ENCODE measurements at regions not wholly inside any gene's neighbourhood (a gene's known extent, or its start where the extent isn't known, plus 50 kb on each side); places are given as distances from the start of the nearest gene placed in this dataset.

- DNase-seq: no peak
Observed at GRCh38 chr19:30775956-30776355, 403.8 kb downstream of the ZNF536 start.

- DNase-seq: no peak
Observed at GRCh38 chr19:30774252-30774766, 402.1 kb downstream of the ZNF536 start.

- DNase-seq: no peak
Observed at GRCh38 chr19:30762651-30763050, 390.5 kb downstream of the ZNF536 start.

- DNase-seq: no peak
Observed at GRCh38 chr19:30760014-30760413, 387.8 kb downstream of the ZNF536 start.

GRCh38 chr19:30757837-30758617 is 385.8 kb downstream of the ZNF536 start:
- DNase-seq: no peak

GRCh38 chr19:30757104-30757836 is 385.1 kb downstream of the ZNF536 start:
- no peak for DNase-seq

- DNase-seq: no peak
Observed at GRCh38 chr19:30755581-30755980, 383.4 kb downstream of the ZNF536 start.

GRCh38 chr19:30754162-30754561 is 382.0 kb downstream of the ZNF536 start:
- DNase-seq: no peak

GRCh38 chr19:30752876-30753275 is 380.7 kb downstream of the ZNF536 start:
- DNase-seq: no peak

- DNase-seq: no peak
Observed at GRCh38 chr19:30752201-30752600, 380.0 kb downstream of the ZNF536 start.

GRCh38 chr19:30745476-30745985 is 373.3 kb downstream of the ZNF536 start:
- no peak for DNase-seq

DNA sequence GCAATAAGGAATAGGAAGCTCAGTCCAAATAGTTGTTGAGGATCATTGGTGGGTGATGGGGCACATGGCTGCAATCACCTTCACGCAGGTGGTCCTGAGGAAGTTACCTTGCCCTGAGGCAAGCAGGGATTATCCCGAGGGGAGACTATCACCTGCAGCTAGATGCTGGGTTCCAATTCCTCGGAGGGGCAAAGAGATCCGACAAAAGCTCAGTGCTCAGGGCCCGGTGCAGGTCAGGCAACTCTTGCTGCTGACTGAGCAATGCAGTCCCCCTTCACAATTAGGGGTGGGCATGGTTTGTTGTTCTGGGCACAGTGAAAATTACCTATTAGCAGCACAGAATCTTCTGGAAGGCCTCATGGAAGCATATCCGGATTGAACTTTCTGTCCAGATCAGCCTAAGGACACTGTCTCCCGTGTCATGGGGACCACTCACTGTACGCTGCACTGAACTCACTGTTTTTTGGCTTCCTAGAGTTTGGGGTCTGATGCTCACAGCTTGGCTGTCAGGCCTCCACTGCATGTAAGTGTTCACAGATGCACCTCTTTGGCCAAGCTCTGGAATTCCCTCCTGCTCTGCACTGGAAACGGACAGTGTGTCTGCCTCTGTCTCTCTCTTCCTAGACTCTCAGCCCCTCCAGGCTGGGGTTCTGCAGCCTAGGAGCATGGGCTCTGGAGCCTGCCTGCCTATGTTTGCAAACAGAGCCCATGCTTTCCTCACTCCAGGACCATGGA is 372.7 kb downstream of the ZNF536 start:
- no peak for DNase-seq

- no peak for DNase-seq
Observed at GRCh38 chr19:30743702-30744101, 371.5 kb downstream of the ZNF536 start.

DNA sequence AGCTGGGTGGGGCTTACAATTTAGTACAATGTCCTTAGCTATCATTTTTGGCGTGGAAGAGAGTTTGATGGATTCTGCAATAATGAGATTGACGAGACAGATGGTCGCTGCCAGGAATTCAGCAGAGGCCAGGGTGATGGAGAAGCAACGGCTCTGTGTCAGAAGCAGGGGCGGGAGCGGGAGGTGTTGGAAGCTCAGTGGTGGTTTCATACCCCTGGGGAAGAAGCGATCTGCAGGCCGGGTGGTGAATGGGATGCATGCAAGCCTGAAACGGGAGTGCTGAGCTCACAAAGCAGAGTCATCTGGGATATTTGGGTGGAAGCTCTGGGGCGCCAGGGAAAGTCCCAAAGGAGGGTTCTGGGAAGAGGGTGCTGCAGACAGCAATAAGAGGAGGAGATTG is 370.8 kb downstream of the ZNF536 start:
- no peak for DNase-seq

- no peak for DNase-seq
Observed at GRCh38 chr19:30742406-30742938, 370.3 kb downstream of the ZNF536 start.

GRCh38 chr19:30741566-30741965 is 369.4 kb downstream of the ZNF536 start:
- DNase-seq: no peak

DNA sequence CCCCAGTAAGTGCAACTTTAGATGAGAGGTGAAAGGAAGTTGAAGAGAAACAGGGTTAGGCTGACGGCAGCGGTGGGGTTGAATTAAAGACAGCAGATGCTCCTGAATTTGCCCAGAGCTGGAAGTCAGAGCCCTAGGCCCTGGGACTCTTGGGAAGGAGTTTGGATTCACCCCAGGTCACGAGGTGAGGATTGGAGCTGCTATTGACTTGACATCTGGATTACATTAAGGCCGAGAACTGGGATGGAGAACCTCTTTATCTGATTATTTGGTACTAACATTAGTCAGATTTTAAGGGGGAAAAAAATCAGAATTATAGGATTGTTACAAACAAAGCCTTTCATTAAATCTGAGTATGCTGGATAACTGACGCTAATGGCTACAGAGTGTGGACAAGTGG is 367.2 kb downstream of the ZNF536 start:
- no peak for DNase-seq

GRCh38 chr19:30738047-30738446 is 365.9 kb downstream of the ZNF536 start:
- DNase-seq: no peak

GRCh38 chr19:30734669-30735068 is 362.5 kb downstream of the ZNF536 start:
- DNase-seq: no peak

- DNase-seq: no peak
Observed at GRCh38 chr19:30733826-30734550, 361.8 kb downstream of the ZNF536 start.

GRCh38 chr19:30731591-30731990 is 359.4 kb downstream of the ZNF536 start:
- DNase-seq: no peak

DNA sequence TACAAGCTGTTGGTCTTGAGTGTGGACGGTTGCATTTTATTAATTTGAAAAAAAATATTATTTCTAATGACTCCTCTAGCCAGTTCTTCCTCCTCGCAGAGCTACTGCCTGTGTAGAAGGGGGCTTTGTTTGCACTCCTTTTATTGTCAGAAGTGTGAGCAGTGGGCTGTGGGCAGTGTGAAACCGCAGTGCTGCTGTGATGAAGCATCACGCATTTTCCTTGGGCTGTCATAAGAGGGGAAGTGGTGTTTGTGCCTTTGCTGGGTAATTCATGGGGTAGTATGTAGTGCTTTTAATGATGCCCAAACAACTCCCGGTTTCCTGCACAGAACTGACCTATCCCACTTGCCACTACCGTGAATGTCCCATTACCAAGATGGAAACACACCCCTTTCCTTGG is 357.3 kb downstream of the ZNF536 start:
- no peak for DNase-seq
